ENCODE measurements at regions not wholly inside any gene's neighbourhood (a gene's known extent, or its start where the extent isn't known, plus 50 kb on each side); places are given as distances from the start of the nearest gene placed in this dataset.

GRCh38 chr4:115505326-115505725, 391.9 kb upstream of the NDST4 start:
- H3K4me1 Mint-ChIP-seq: no peaks in the 10 kb centered on the region
- H3K9me3 Mint-ChIP-seq: no peaks in the 10 kb centered on the region
- H2BK120ac ChIP-seq (ENCODE audit: low read depth, low read length, poor library complexity, severe bottlenecking): no peak overlapping the region
- no peak overlapping the region for H4K91ac ChIP-seq (ENCODE audit: insufficient read length, low read depth, low read length)
- no peaks in the 10 kb centered on the region for H3K23me2 ChIP-seq (ENCODE audit: insufficient read length, low read depth, low read length, poor library complexity, severe bottlenecking)
- no peak overlapping the region for H3K4me2 ChIP-seq (ENCODE audit: insufficient read depth, insufficient read length, low read length)
- no peaks in the 10 kb centered on the region for H3K79me1 ChIP-seq (ENCODE audit: insufficient read depth, low read depth, low read length, poor library complexity, severe bottlenecking)
- H4K5ac ChIP-seq (ENCODE audit: insufficient read length, low read depth, low read length): no peak overlapping the region
- H3K9me3 ChIP-seq (ENCODE audit: control insufficient read depth, low read depth, low read length): no peaks in the 10 kb centered on the region
- H3K56ac ChIP-seq (ENCODE audit: insufficient read length, low read depth, low read length): no peak overlapping the region
- H4K20me1 ChIP-seq (ENCODE audit: control insufficient read depth, insufficient read depth, insufficient read length): no peaks in the 10 kb centered on the region
- no peaks in the 10 kb centered on the region for H3K27me3 ChIP-seq (ENCODE audit: insufficient read depth, low read length)
- no peak overlapping the region for H3K4ac ChIP-seq (ENCODE audit: low read depth, low read length)
- no peak overlapping the region for H3K18ac ChIP-seq (ENCODE audit: insufficient read length, low read depth, low read length)
- no CpG with 5 or more reads among the region's 1 CpG for WGBS (ENCODE audit: extremely low coverage, insufficient read length, low lambda C conversion rate)
- H3K23ac ChIP-seq (ENCODE audit: insufficient read length, low read depth, low read length): no peak overlapping the region
- no peak for DNase-seq
- H3K27ac Mint-ChIP-seq: no peak overlapping the region
- H2BK20ac ChIP-seq (ENCODE audit: low read depth, low read length, poor library complexity, severe bottlenecking): no peak overlapping the region
- H2BK5ac ChIP-seq (ENCODE audit: insufficient read length, low read length): no peak overlapping the region
- no peak overlapping the region for H2BK12ac ChIP-seq (ENCODE audit: insufficient read length, low read depth, low read length)
- H3K27ac ChIP-seq (ENCODE audit: insufficient read length, low read depth, low read length): no peak overlapping the region
- H4K8ac ChIP-seq (replicated peaks; ENCODE audit: insufficient read length, low read depth, low read length): no peak overlapping the region
- H3K4me3 Mint-ChIP-seq: no peak overlapping the region
- no peaks in the 10 kb centered on the region for H3K79me2 ChIP-seq (ENCODE audit: insufficient read depth, low read length)
- H3K27me3 Mint-ChIP-seq (ENCODE audit: low read depth): no peaks in the 10 kb centered on the region
- H3K9ac ChIP-seq (ENCODE audit: extremely low read depth, insufficient read length, low read length): no peak overlapping the region
- TF ChIP-seq CTCF (conservative IDR thresholded peaks at IDR 0.05): no peak
- no peak overlapping the region for H3K14ac ChIP-seq (ENCODE audit: insufficient read depth, low read length)
- H2BK15ac ChIP-seq (ENCODE audit: low read depth, low read length): no peak overlapping the region
- H3T11ph ChIP-seq (ENCODE audit: low read length): no peak overlapping the region
- no peaks in the 10 kb centered on the region for H3K4me1 ChIP-seq (ENCODE audit: insufficient read depth, low read length)
- H3K36me3 Mint-ChIP-seq (ENCODE audit: insufficient read depth in 1 of 3, low read depth in 3 of 3): no peaks in the 10 kb centered on the region; a peak in 1 of 7 replicates
- no peak overlapping the region for H2AFZ ChIP-seq (ENCODE audit: low read length)
- H2AK5ac ChIP-seq (ENCODE audit: insufficient read length, low read length): no peak overlapping the region
